A673 (cell line): ENCODE measurements at regions not wholly inside any gene's neighbourhood (a gene's known extent, or its start where the extent isn't known, plus 50 kb on each side); places are given as distances from the start of the nearest gene placed in this dataset.

Experiments
- CTCF ChIP-seq: fragments of 300-800, 200-600 bp; sonication (generic); conservative IDR thresholded peaks from 2 replicates; pipeline ENCODE4 v1.5.1; 2017; ENCODE audit warnings: low read depth, mild to moderate bottlenecking, antibody characterized with exemption, low read length, moderate library complexity, mixed read lengths
- EZH2 ChIP-seq: fragments of 200-600 bp; sonication (generic); IDR thresholded peaks from 2 replicates; pipeline ENCODE4 v1.6.1; 2017; ENCODE audit warnings: borderline replicate concordance, low read depth, mild to moderate bottlenecking, mixed read lengths, antibody characterized with exemption, low read length; ENCODE audit not compliant: poor library complexity, severe bottlenecking

GRCh38 chr2:139631966-139632365 is 851.8 kb upstream of the NXPH2 start:
- no peak for TF ChIP-seq CTCF
- no peak for TF ChIP-seq EZH2
